GM21737 (cell line): ENCODE measurements at regions not wholly inside any gene's neighbourhood (a gene's known extent, or its start where the extent isn't known, plus 50 kb on each side); places are given as distances from the start of the nearest gene placed in this dataset.

Source experiments
- ATAC-seq: cut with Tn5 transposase; IDR thresholded peaks from one replicate; pipeline ENCODE4 v1.9.1; 2021; ENCODE audit warnings: mild to moderate bottlenecking, moderate library complexity; ENCODE audit not compliant: unreplicated experiment

- no peak for ATAC-seq
These were observed 261.5 kb upstream of the COL8A1 start for GRCh38 chr3:99376926-99377325.

- ATAC-seq, result no peak
These were observed 264.6 kb upstream of the COL8A1 start for GRCh38 chr3:99373846-99374210.

GRCh38 chr3:99373088-99373845 is 265.1 kb upstream of the COL8A1 start:
- ATAC-seq, result no peak

- no peak for ATAC-seq
These were observed 271.5 kb upstream of the COL8A1 start for GRCh38 chr3:99366663-99367429.

- ATAC-seq, result no peak
These were observed 272.4 kb upstream of the COL8A1 start for GRCh38 chr3:99365979-99366378.

GRCh38 chr3:99365396-99365795 is 273.0 kb upstream of the COL8A1 start:
- ATAC-seq, result no peak

- ATAC-seq, result no peak
These were observed 281.3 kb upstream of the COL8A1 start for GRCh38 chr3:99357131-99357530.

GRCh38 chr3:99356696-99357095 is 281.7 kb upstream of the COL8A1 start:
- ATAC-seq, result no peak

GRCh38 chr3:99355465-99355864 is 282.9 kb upstream of the COL8A1 start:
- no peak for ATAC-seq

GRCh38 chr3:99352811-99353210 is 285.6 kb upstream of the COL8A1 start:
- no peak for ATAC-seq

GRCh38 chr3:99351122-99351521 is 287.3 kb upstream of the COL8A1 start:
- no peak for ATAC-seq

GRCh38 chr3:99348451-99348850 is 289.9 kb upstream of the COL8A1 start:
- ATAC-seq, result no peak

- ATAC-seq, result no peak
These were observed 294.2 kb upstream of the COL8A1 start for GRCh38 chr3:99344216-99344615.

- no peak for ATAC-seq
These were observed 296.0 kb upstream of the COL8A1 start for GRCh38 chr3:99342383-99342782.

- ATAC-seq, result no peak
These were observed 299.2 kb upstream of the COL8A1 start for GRCh38 chr3:99339222-99339621.

- ATAC-seq, result no peak
These were observed 305.7 kb upstream of the COL8A1 start for GRCh38 chr3:99332718-99333117.

GRCh38 chr3:99332276-99332675 is 306.1 kb upstream of the COL8A1 start:
- no peak for ATAC-seq

- no peak for ATAC-seq
These were observed 307.4 kb upstream of the COL8A1 start for GRCh38 chr3:99330924-99331532.

GRCh38 chr3:99330281-99330680 is 308.1 kb upstream of the COL8A1 start:
- ATAC-seq, result no peak

GRCh38 chr3:99325402-99325801 is 313.0 kb upstream of the COL8A1 start:
- ATAC-seq, result no peak

GRCh38 chr3:99324636-99325203 is 313.7 kb upstream of the COL8A1 start:
- ATAC-seq, result no peak

- no peak for ATAC-seq
These were observed 314.5 kb upstream of the COL8A1 start for GRCh38 chr3:99323940-99324339.
